ENCODE measurements at regions not wholly inside any gene's neighbourhood (a gene's known extent, or its start where the extent isn't known, plus 50 kb on each side); places are given as distances from the start of the nearest gene placed in this dataset.

GRCh38 chr16:64468515-64469090 is 653.3 kb downstream of the CDH11 start:
- DNase-seq (ENCODE audit: low read depth, low spot score): no peak

- DNase-seq (ENCODE audit: low read depth, low spot score): no peak
Observed at GRCh38 chr16:64459821-64460220, 662.0 kb downstream of the CDH11 start.

- DNase-seq (ENCODE audit: low read depth, low spot score): no peak
Observed at GRCh38 chr16:64459402-64459801, 662.5 kb downstream of the CDH11 start.

- no peak for DNase-seq (ENCODE audit: low read depth, low spot score)
Observed at GRCh38 chr16:64455275-64455674, 666.6 kb downstream of the CDH11 start.

- DNase-seq (ENCODE audit: low read depth, low spot score): no peak
Observed at GRCh38 chr16:64453646-64454045, 668.2 kb downstream of the CDH11 start.

GRCh38 chr16:64452446-64452845 is 669.4 kb downstream of the CDH11 start:
- no peak for DNase-seq (ENCODE audit: low read depth, low spot score)

- no peak for DNase-seq (ENCODE audit: low read depth, low spot score)
Observed at GRCh38 chr16:64450177-64450576, 671.7 kb downstream of the CDH11 start.

GRCh38 chr16:64449506-64449905 is 672.4 kb downstream of the CDH11 start:
- DNase-seq (ENCODE audit: low read depth, low spot score): no peak

- DNase-seq (ENCODE audit: low read depth, low spot score): no peak
Observed at GRCh38 chr16:64445649-64446048, 676.2 kb downstream of the CDH11 start.

GRCh38 chr16:64445245-64445644 is 676.6 kb downstream of the CDH11 start:
- DNase-seq (ENCODE audit: low read depth, low spot score): no peak

GRCh38 chr16:64440421-64440831 is 681.4 kb downstream of the CDH11 start:
- DNase-seq (ENCODE audit: low read depth, low spot score): no peak

- DNase-seq (ENCODE audit: low read depth, low spot score): no peak
Observed at GRCh38 chr16:64440005-64440404, 681.9 kb downstream of the CDH11 start.

GRCh38 chr16:64437706-64438324 is 684.0 kb downstream of the CDH11 start:
- DNase-seq (ENCODE audit: low read depth, low spot score): no peak

GRCh38 chr16:64434526-64435069 is 687.3 kb downstream of the CDH11 start:
- DNase-seq (ENCODE audit: low read depth, low spot score): no peak

- peak; percentile 46 for DNase-seq (ENCODE audit: low read depth, low spot score)
Observed at GRCh38 chr16:64428463-64429113, 693.3 kb downstream of the CDH11 start.

GRCh38 chr16:64426131-64426666 is 695.7 kb downstream of the CDH11 start:
- DNase-seq (ENCODE audit: low read depth, low spot score): no peak

GRCh38 chr16:64425381-64425780 is 696.5 kb downstream of the CDH11 start:
- no peak for DNase-seq (ENCODE audit: low read depth, low spot score)

GRCh38 chr16:64422259-64422658 is 699.6 kb downstream of the CDH11 start:
- DNase-seq (ENCODE audit: low read depth, low spot score): no peak

- no peak for DNase-seq (ENCODE audit: low read depth, low spot score)
Observed at GRCh38 chr16:64421515-64421914, 700.3 kb downstream of the CDH11 start.

GRCh38 chr16:64419832-64420231 is 702.0 kb downstream of the CDH11 start:
- no peak for DNase-seq (ENCODE audit: low read depth, low spot score)

GRCh38 chr16:64417711-64418227 is 704.1 kb downstream of the CDH11 start:
- no peak for DNase-seq (ENCODE audit: low read depth, low spot score)
